ENCODE measurements at regions not wholly inside any gene's neighbourhood (a gene's known extent, or its start where the extent isn't known, plus 50 kb on each side); places are given as distances from the start of the nearest gene placed in this dataset.

DNA sequence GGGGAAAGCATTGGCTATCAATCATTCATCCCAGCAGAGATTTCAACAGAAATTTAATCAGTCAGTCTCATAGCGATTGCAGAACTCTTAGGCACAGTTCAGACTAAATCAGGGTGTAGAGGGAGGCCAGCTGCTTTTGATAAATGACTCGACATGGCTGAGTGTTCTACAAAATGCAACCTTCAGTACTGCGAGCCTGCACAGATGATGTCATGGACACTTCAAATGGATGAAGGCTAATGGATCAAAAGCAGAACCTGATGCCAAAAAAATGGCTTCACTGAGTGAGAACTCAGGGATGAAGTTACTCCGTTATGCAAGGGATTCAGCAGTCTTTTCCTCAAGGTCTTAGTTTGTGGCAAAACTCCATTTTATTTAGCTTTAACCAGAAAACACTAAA lies 167.3 kb downstream of the DACT1 start:
- Histone ChIP-seq H3K9me3 (peaks cover 9% of the 10 kb centered on the region), H3K36me3 (no peaks in the 10 kb centered on the region), H4K20me1 (no peaks in the 10 kb centered on the region), H3K4me2 (no peak overlapping the region), H3K9ac (no peak overlapping the region), H3K4me3 (no peak overlapping the region), H3K4me1 (no peaks in the 10 kb centered on the region), H3K27ac (no peak overlapping the region), H3K27me3 (no peaks in the 10 kb centered on the region)
- no peak for TF ChIP-seq Cebpa-rat (IDR thresholded peaks at IDR 0.05)

GRCh38 chr14:58805605-58806409 lies 168.0 kb downstream of the DACT1 start:
- Histone ChIP-seq H3K9me3 (peaks cover 9% of the 10 kb centered on the region), H3K36me3 (no peaks in the 10 kb centered on the region), H3K27ac (no peak overlapping the region), H3K9ac (no peak overlapping the region), H3K4me1 (no peaks in the 10 kb centered on the region), H3K4me3 (no peak overlapping the region), H3K4me2 (no peak overlapping the region), H3K27me3 (no peaks in the 10 kb centered on the region), H4K20me1 (no peaks in the 10 kb centered on the region)
- no peak for TF ChIP-seq Cebpa-rat (IDR thresholded peaks at IDR 0.05)

DNA sequence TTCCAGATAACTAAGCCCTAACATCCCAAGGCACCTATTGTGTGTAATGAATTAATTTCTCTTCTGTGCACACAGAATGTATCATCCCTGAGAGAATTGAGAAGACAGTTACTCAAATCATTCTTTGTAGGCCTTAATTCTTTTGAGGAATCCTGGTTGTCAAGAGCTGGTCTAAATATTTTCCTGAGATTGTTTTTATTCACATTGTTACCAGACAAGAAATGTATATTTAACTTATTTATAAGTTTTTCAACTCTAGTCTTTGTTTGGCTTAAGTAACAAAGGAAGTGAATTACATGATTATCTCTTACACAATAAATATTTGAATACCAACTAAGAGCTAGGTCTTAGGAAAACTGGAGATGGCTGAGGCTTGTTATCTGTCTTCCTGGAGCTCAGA lies 169.4 kb downstream of the DACT1 start:
- Histone ChIP-seq H3K27me3 (no peaks in the 10 kb centered on the region), H4K20me1 (no peaks in the 10 kb centered on the region), H3K9ac (no peak overlapping the region), H3K9me3 (peaks cover 9% of the 10 kb centered on the region), H3K36me3 (no peaks in the 10 kb centered on the region), H3K27ac (no peak overlapping the region), H3K4me1 (no peaks in the 10 kb centered on the region), H3K4me3 (no peak overlapping the region), H3K4me2 (no peak overlapping the region)
- no peak for TF ChIP-seq Cebpa-rat (IDR thresholded peaks at IDR 0.05)

- no peak for TF ChIP-seq Cebpa-rat (IDR thresholded peaks at IDR 0.05)
- no peaks in the 10 kb centered on the region for H3K4me1 ChIP-seq
Observed at GRCh38 chr14:58808828-58809227, 171.1 kb downstream of the DACT1 start.

GRCh38 chr14:58809520-58809919 lies 171.8 kb downstream of the DACT1 start:
- Histone ChIP-seq H3K27ac (no peak overlapping the region), H3K4me3 (no peak overlapping the region), H3K36me3 (no peaks in the 10 kb centered on the region), H3K4me1 (no peaks in the 10 kb centered on the region), H3K27me3 (no peaks in the 10 kb centered on the region), H3K4me2 (no peak overlapping the region), H3K9me3 (no peaks in the 10 kb centered on the region), H4K20me1 (no peaks in the 10 kb centered on the region), H3K9ac (no peak overlapping the region)
- TF ChIP-seq Cebpa-rat (IDR thresholded peaks at IDR 0.05): no peak

More at GRCh38 chr14:58808828-58809227, 171.1 kb downstream of the DACT1 start:
- H3K4me2 ChIP-seq: no peak overlapping the region
- no peaks in the 10 kb centered on the region for H3K9me3 ChIP-seq
- no peaks in the 10 kb centered on the region for H3K27me3 ChIP-seq
- H3K36me3 ChIP-seq: no peaks in the 10 kb centered on the region
- no peak overlapping the region for H3K4me3 ChIP-seq
- no peak overlapping the region for H3K27ac ChIP-seq
- H4K20me1 ChIP-seq: no peaks in the 10 kb centered on the region
- H3K9ac ChIP-seq: no peak overlapping the region

DNA sequence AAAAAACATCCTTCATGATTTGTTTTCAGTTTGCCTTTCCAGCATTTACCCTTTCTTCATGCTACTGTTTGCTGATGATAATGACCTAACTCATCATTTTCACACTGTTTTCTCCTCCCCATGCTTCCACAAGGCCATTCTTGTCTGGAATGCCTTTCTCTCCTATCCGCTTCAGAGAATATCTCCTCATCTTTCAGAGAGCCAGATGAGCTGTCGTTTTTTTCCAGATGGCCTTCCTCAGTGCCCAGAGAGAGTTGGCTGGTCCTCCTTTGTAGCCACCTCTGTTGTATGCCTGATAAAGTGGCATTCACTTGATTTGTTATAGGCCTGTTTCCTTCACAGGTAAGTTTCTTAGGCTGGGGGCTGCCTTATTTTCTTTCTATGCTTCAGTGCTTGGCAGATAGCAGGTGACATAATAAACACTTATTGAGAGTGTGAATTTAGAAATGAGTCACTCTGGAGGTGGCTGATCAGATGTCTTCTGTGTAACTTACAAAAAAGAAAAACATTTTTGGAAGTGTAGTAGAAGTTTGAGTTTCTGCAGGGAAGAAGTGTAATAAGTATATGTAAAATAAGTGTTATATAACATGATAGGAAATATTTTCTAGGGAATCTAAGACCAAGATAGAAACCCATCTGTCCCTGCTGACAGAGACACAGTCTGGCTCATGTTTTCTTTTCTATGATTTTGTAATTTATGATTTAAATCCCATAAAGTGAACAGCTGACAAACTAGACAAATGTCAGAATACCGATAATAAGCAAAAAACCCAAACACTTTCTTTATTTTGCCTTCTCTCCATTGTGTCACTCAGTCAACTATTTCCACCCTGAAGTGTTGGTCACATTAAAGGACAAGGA lies 174.5 kb downstream of the DACT1 start:
- H3K9ac ChIP-seq: no peak overlapping the region
- no peak overlapping the region for H3K27ac ChIP-seq
- TF ChIP-seq Cebpa-rat (IDR thresholded peaks at IDR 0.05): no peak
- H3K4me2 ChIP-seq: no peak overlapping the region
- H3K27me3 ChIP-seq: no peaks in the 10 kb centered on the region
- H3K9me3 ChIP-seq: no peaks in the 10 kb centered on the region
- no peak overlapping the region for H3K4me3 ChIP-seq
- H3K4me1 ChIP-seq: no peaks in the 10 kb centered on the region
- no peaks in the 10 kb centered on the region for H4K20me1 ChIP-seq
- no peaks in the 10 kb centered on the region for H3K36me3 ChIP-seq

DNA sequence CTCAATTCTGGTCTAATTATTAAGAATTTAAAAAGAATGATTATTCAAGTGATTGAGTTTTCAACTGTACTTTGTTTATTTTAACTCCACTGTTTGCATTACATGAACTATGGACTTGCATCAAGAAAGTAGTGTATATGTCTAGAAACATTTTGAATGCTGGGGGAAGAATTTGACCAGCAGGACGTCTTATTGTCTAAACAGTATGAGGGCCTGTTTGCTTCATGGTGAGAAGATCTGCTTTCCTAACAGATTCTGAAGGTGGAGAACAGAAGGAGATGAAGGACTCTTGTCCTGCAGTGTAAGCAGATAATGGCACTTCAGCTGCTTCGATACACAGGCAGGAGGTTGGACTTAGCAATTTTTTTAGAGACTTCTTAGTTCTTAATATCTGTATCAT lies 176.0 kb downstream of the DACT1 start:
- Histone ChIP-seq H3K27me3 (no peaks in the 10 kb centered on the region), H4K20me1 (no peaks in the 10 kb centered on the region), H3K4me1 (no peaks in the 10 kb centered on the region), H3K4me3 (no peak overlapping the region), H3K4me2 (no peak overlapping the region), H3K9ac (no peak overlapping the region), H3K9me3 (no peaks in the 10 kb centered on the region), H3K36me3 (no peaks in the 10 kb centered on the region), H3K27ac (no peak overlapping the region)
- no peak for TF ChIP-seq Cebpa-rat (IDR thresholded peaks at IDR 0.05)

DNA sequence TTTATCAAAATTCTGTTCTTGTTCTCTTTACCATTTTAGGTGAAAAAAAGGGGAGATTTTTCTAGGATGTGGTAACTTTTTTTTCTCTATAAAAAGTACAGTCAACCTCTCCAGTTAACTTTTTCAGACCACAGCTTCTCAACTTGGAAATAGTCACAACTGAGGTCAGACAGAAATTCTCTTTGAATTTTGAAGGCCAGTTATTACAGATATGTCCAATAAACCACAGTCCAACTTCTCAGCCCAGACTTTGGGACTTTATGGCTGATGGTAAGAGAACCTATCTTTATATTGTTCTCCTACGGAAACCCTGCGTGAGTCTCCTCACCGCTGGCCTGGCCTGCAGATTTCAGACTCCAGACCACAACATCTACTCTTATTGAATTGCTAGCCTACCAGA lies 176.7 kb downstream of the DACT1 start:
- no peak overlapping the region for H3K4me2 ChIP-seq
- no peaks in the 10 kb centered on the region for H3K4me1 ChIP-seq
- no peak for TF ChIP-seq Cebpa-rat (IDR thresholded peaks at IDR 0.05)
- H3K27ac ChIP-seq: no peak overlapping the region
- H3K9me3 ChIP-seq: no peaks in the 10 kb centered on the region
- no peaks in the 10 kb centered on the region for H3K27me3 ChIP-seq
- no peaks in the 10 kb centered on the region for H3K36me3 ChIP-seq
- H3K4me3 ChIP-seq: no peak overlapping the region
- no peaks in the 10 kb centered on the region for H4K20me1 ChIP-seq
- H3K9ac ChIP-seq: no peak overlapping the region

GRCh38 chr14:58815161-58815701 lies 177.5 kb downstream of the DACT1 start:
- no peak overlapping the region for H3K4me2 ChIP-seq
- no peak overlapping the region for H3K27ac ChIP-seq
- no peaks in the 10 kb centered on the region for H3K4me1 ChIP-seq
- H3K9me3 ChIP-seq: no peaks in the 10 kb centered on the region
- H3K4me3 ChIP-seq: no peak overlapping the region
- H3K9ac ChIP-seq: no peak overlapping the region
- no peak for TF ChIP-seq Cebpa-rat (IDR thresholded peaks at IDR 0.05)
- H4K20me1 ChIP-seq: no peaks in the 10 kb centered on the region
- no peaks in the 10 kb centered on the region for H3K36me3 ChIP-seq
- H3K27me3 ChIP-seq: no peaks in the 10 kb centered on the region

DNA sequence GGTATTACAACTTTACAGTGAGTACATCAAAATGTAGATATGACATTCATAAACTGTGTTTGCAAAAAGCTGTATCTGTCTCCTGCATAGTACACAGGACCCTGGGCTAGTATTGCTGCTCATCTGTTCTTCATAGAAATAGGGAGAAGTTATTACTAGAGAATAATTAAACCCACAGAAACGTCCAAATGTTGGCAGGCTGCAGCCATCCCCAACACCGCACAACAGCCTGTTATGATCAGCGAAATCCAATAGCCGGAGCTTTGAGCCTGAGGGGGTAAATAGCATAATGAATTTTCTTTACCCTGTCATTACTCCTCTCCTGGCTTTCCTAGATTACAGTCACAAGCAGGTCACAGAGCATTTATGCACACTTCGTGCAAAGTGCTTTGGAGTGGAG lies 178.0 kb downstream of the DACT1 start:
- Histone ChIP-seq H3K27ac (no peak overlapping the region), H3K36me3 (no peaks in the 10 kb centered on the region), H3K4me1 (no peaks in the 10 kb centered on the region), H4K20me1 (no peaks in the 10 kb centered on the region), H3K4me3 (no peak overlapping the region), H3K4me2 (no peak overlapping the region), H3K9me3 (no peaks in the 10 kb centered on the region), H3K27me3 (no peaks in the 10 kb centered on the region), H3K9ac (no peak overlapping the region)
- TF ChIP-seq Cebpa-rat (IDR thresholded peaks at IDR 0.05): no peak
